Adrenal gland (tissue), 5 donors: ENCODE measurements at regions not wholly inside any gene's neighbourhood (a gene's known extent, or its start where the extent isn't known, plus 50 kb on each side); places are given as distances from the start of the nearest gene placed in this dataset.

Source experiments
- CTCF ChIP-seq, 6 experiments: fragments of 450-650 bp in 4 of 6; fragments of 200-600 bp in 2 of 6; sonication (generic) in 1 of 6; IDR thresholded peaks; 1 replicate in 5 of 6; 2 replicates in 1 of 6; pipeline versions ENCODE4 v1.5.1 to v1.8.0; 2016 to 2021; ENCODE audit warnings: antibody characterized with exemption in 6 of 6, mild to moderate bottlenecking in 2 of 6, moderate library complexity in 1 of 6
- POLR2A ChIP-seq, 2 donors: fragments of 450-650 bp; IDR thresholded peaks; one replicate each; pipeline ENCODE4 v1.6.1; 2017; ENCODE audit warnings: antibody characterized with exemption in 2 of 2, mild to moderate bottlenecking in 2 of 2, moderate library complexity in 1 of 2
- donor health status: DM: no; HTN: no; CAD: no.

DNA sequence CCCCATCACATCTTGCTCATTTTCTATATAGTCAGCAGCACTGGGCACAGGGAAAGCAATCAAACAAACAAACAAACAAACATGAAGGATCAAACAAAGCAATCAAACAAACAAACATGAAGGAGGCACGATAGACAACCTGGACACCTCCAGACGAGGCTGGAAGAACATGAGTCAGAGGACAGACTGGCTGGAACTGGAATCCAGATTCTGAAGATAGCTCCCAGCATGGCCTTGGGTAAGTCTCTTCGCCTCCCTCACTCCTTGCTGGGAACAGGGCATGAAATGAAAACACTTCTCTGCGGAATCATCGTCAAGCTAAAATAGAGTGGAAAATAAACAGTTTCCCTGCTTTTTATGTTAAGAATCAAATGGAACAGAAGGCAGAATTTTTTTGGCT, 984.8 kb downstream of the VRK1 start:
- TF ChIP-seq CTCF (IDR thresholded peaks at IDR 0.05) (no peak), POLR2A (IDR thresholded peaks at IDR 0.05) (no peak)
